ENCODE measurements at regions not wholly inside any gene's neighbourhood (a gene's known extent, or its start where the extent isn't known, plus 50 kb on each side); places are given as distances from the start of the nearest gene placed in this dataset.

- TF ChIP-seq, protein P1, sequence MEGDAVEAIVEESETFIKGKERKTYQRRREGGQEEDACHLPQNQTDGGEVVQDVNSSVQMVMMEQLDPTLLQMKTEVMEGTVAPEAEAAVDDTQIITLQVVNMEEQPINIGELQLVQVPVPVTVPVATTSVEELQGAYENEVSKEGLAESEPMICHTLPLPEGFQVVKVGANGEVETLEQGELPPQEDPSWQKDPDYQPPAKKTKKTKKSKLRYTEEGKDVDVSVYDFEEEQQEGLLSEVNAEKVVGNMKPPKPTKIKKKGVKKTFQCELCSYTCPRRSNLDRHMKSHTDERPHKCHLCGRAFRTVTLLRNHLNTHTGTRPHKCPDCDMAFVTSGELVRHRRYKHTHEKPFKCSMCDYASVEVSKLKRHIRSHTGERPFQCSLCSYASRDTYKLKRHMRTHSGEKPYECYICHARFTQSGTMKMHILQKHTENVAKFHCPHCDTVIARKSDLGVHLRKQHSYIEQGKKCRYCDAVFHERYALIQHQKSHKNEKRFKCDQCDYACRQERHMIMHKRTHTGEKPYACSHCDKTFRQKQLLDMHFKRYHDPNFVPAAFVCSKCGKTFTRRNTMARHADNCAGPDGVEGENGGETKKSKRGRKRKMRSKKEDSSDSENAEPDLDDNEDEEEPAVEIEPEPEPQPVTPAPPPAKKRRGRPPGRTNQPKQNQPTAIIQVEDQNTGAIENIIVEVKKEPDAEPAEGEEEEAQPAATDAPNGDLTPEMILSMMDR (IDR thresholded peaks at IDR 0.05), result no peak
- TF ChIP-seq POLR2A (IDR thresholded peaks at IDR 0.05), result no peak
These were observed 141.5 kb downstream of the OR2B2 start for GRCh38 chr6:27770724-27771123.

Measured in esophagus squamous epithelium (tissue), 4 donors.